Hepatocyte (in vitro differentiated cells): ENCODE measurements at regions not wholly inside any gene's neighbourhood (a gene's known extent, or its start where the extent isn't known, plus 50 kb on each side); places are given as distances from the start of the nearest gene placed in this dataset.

Source experiments
- DNase-seq: peaks from one replicate; pipeline ENCODE4 v3.0.0-alpha.2; 2016; ENCODE audit warnings: low spot score
- H2AFZ ChIP-seq: fragments of 200-600 bp; sonication (generic); 2 replicates; pipeline ENCODE4 v1.6.0; 2016; ENCODE audit warnings: antibody characterized with exemption, mild to moderate bottlenecking
- H3K27ac ChIP-seq: fragments of 200-600 bp; sonication (generic); 2 replicates; pipeline ENCODE4 v1.5.1; 2016; ENCODE audit warnings: mild to moderate bottlenecking
- H3K27me3 ChIP-seq: fragments of 200-600 bp; sonication (generic); 2 replicates; pipeline ENCODE4 v1.6.1; 2016
- H3K36me3 ChIP-seq: fragments of 200-600 bp; sonication (generic); replicated peaks from 2 replicates; pipeline ENCODE4 v1.5.1; 2016; ENCODE audit warnings: low read depth; ENCODE audit not compliant: insufficient read depth
- H3K4me1 ChIP-seq: fragments of 200-600 bp; sonication (generic); 2 replicates; pipeline ENCODE4 v1.5.1; 2016; ENCODE audit warnings: mild to moderate bottlenecking, moderate library complexity; ENCODE audit not compliant: insufficient read depth
- H3K4me2 ChIP-seq: fragments of 200-600 bp; sonication (generic); 2 replicates; pipeline ENCODE4 v1.6.0; 2016
- H3K4me3 ChIP-seq: fragments of 200-600 bp; sonication (generic); 2 replicates; pipeline ENCODE4 v1.5.1; 2016; ENCODE audit warnings: mild to moderate bottlenecking
- H3K79me2 ChIP-seq: fragments of 200-600 bp; sonication (generic); 2 replicates; pipeline ENCODE4 v1.6.0; 2017; ENCODE audit warnings: mild to moderate bottlenecking
- H3K9me2 ChIP-seq: fragments of 200-600 bp; sonication (generic); replicated peaks from 2 replicates; pipeline ENCODE4 v1.6.0; 2017; ENCODE audit warnings: mild to moderate bottlenecking; ENCODE audit not compliant: insufficient read depth
- H3K9me3 ChIP-seq: fragments of 200-600 bp; sonication (generic); 2 replicates; pipeline ENCODE4 v1.5.1; 2016; ENCODE audit warnings: low read depth, mild to moderate bottlenecking
- H4K20me1 ChIP-seq: fragments of 200-600 bp; sonication (generic); 2 replicates; pipeline ENCODE4 v1.6.0; 2016; ENCODE audit warnings: mild to moderate bottlenecking; ENCODE audit not compliant: insufficient read depth, poor library complexity, severe bottlenecking
- EZH2 ChIP-seq: fragments of 200-600 bp; sonication (generic); IDR thresholded peaks from 2 replicates; pipeline ENCODE4 v1.6.1; 2016; ENCODE audit warnings: antibody characterized with exemption, mild to moderate bottlenecking, borderline replicate concordance
- EZH2phosphoT487 ChIP-seq: fragments of 200-600 bp; sonication (generic); IDR thresholded peaks from one replicate; pipeline ENCODE4 v1.6.1; 2018; ENCODE audit warnings: antibody characterized with exemption, mild to moderate bottlenecking, low read depth, moderate library complexity; ENCODE audit not compliant: unreplicated experiment, severe bottlenecking
- WGBS: methylation state at CpG from one replicate; pipeline ENCODE4 v1.1.6; 2016; ENCODE audit warnings: low lambda C conversion rate; ENCODE audit errors: missing lambda C conversion rate; 5-methylcytosine and 5-hydroxymethylcytosine counted together
- TF ChIP-seq, protein P1 (sequence below): fragments of 200-600 bp; sonication (generic); IDR thresholded peaks from 2 replicates; pipeline ENCODE4 v1.5.1; 2016; ENCODE audit warnings: antibody characterized with exemption, mild to moderate bottlenecking; ENCODE audit not compliant: poor library complexity

DNA sequence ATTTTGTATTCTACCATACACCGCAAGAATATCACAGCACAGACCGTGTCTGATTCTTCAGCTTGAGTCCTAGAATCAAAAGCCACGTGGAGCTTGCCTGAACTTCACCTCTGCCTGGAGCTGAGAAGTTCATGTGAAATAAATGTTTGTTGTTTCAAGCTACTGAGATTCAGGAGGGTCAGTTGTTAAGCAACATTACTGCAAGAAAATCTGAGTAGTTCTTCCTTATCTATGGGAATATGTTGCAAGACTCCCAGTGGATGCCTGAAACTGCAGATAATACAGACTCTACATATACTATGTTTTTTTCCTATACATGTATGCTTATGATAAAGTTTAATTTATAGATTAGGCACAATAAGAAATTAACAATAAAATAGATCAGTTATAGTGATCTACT lies 995.3 kb downstream of the TBC1D22A start:
- Histone ChIP-seq H3K27ac (no peak overlapping the region), H3K79me2 (no peaks in the 10 kb centered on the region), H3K36me3 (no peaks in the 10 kb centered on the region), H2AFZ (no peak overlapping the region), H3K27me3 (no peaks in the 10 kb centered on the region), H4K20me1 (no peaks in the 10 kb centered on the region), H3K9me3 (no peaks in the 10 kb centered on the region), H3K4me1 (no peaks in the 10 kb centered on the region), H3K4me2 (no peak overlapping the region), H3K9me2 (no peaks in the 10 kb centered on the region), H3K4me3 (no peak overlapping the region)
- DNase-seq = peak; percentile 21
- no peak for TF ChIP-seq EZH2
- TF ChIP-seq, protein P1, sequence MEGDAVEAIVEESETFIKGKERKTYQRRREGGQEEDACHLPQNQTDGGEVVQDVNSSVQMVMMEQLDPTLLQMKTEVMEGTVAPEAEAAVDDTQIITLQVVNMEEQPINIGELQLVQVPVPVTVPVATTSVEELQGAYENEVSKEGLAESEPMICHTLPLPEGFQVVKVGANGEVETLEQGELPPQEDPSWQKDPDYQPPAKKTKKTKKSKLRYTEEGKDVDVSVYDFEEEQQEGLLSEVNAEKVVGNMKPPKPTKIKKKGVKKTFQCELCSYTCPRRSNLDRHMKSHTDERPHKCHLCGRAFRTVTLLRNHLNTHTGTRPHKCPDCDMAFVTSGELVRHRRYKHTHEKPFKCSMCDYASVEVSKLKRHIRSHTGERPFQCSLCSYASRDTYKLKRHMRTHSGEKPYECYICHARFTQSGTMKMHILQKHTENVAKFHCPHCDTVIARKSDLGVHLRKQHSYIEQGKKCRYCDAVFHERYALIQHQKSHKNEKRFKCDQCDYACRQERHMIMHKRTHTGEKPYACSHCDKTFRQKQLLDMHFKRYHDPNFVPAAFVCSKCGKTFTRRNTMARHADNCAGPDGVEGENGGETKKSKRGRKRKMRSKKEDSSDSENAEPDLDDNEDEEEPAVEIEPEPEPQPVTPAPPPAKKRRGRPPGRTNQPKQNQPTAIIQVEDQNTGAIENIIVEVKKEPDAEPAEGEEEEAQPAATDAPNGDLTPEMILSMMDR = no peak
- 49% methylated on average over 3 of the region's 3 CpGs for WGBS

DNA sequence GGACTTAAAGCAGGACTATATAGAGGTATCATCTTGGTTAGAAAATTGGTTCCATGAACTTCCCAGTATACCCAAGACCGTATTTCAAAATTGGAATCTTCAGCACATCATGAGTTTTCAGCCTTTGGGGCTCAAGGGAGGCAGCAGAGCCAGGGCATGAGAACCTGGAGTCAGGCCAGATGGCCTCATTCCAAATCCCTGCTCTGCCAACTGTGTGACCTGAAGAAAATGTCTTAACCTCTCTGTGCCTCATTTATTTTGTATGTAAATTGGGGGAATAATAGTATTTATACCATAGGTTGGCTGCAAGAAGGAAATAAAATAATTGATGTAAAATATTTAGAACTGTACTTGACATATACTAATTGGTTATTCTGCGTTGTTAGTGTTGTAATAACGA lies 987.6 kb downstream of the TBC1D22A start:
- no peaks in the 10 kb centered on the region for H3K27me3 ChIP-seq
- H3K9me3 ChIP-seq = no peaks in the 10 kb centered on the region
- H2AFZ ChIP-seq = no peak overlapping the region
- H3K4me3 ChIP-seq = no peak overlapping the region
- TF ChIP-seq EZH2phosphoT487 = no peak
- no peak for TF ChIP-seq EZH2
- TF ChIP-seq, protein P1 = no peak
- no peak for DNase-seq
- H4K20me1 ChIP-seq = no peaks in the 10 kb centered on the region
- H3K9me2 ChIP-seq = no peaks in the 10 kb centered on the region
- H3K4me2 ChIP-seq = no peak overlapping the region
- H3K79me2 ChIP-seq = no peaks in the 10 kb centered on the region
- H3K36me3 ChIP-seq = no peaks in the 10 kb centered on the region
- H3K4me1 ChIP-seq = no peaks in the 10 kb centered on the region
- H3K27ac ChIP-seq = no peak overlapping the region
- WGBS = 87% methylated on average over 3 of the region's 3 CpGs

DNA sequence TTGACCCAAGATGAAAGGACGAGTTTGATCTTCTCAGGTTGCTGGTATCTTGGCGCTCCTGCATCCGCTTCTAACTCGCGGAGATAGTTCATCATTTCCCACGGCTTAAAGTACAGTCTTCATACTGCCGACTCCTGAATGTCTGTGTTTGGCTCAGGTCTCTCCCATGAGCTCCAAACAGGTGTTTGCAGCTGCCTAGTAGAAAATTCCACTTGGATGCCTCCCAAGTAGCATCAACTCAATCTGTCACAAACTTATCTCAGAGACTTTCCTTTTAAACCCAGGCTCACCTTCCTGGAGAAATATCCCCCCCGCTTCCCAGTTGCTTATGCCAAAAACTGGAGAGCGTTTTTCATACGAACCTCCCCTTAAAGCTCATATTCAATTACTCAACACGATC lies 986.5 kb downstream of the TBC1D22A start:
- Histone ChIP-seq H2AFZ (no peak overlapping the region), H3K27ac (no peak overlapping the region), H3K4me3 (no peak overlapping the region), H3K36me3 (no peaks in the 10 kb centered on the region), H3K4me1 (no peaks in the 10 kb centered on the region), H3K9me3 (no peaks in the 10 kb centered on the region), H3K79me2 (no peaks in the 10 kb centered on the region), H4K20me1 (no peaks in the 10 kb centered on the region), H3K27me3 (no peaks in the 10 kb centered on the region), H3K9me2 (no peaks in the 10 kb centered on the region), H3K4me2 (no peak overlapping the region)
- TF ChIP-seq, protein P1 = no peak
- TF ChIP-seq EZH2 (no peak), EZH2phosphoT487 (no peak)
- WGBS = 87% methylated on average over 11 of the region's 11 CpGs
- no peak for DNase-seq

DNA sequence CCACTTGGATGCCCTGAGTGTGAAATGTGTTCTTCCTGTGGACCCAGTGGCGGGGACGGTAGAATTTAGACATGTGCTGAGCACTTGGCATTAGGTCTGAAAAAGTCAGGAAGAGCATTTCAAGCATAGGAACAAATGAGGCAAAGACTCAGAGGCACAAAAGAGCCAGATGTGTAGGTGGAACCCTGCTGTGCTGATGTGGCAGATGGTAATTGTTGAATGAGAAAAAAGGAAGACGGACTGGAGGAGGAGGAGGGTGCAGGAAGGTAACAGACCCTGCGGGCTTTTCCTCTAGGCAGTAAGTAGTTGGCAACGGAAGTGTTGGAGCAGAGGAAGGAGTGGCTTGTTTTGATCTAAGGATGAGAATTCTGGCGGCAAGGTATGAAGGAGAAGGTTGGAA lies 985.8 kb downstream of the TBC1D22A start:
- H2AFZ ChIP-seq = no peak overlapping the region
- no peak overlapping the region for H3K27ac ChIP-seq
- no peaks in the 10 kb centered on the region for H3K9me2 ChIP-seq
- no peaks in the 10 kb centered on the region for H3K79me2 ChIP-seq
- no peaks in the 10 kb centered on the region for H3K4me1 ChIP-seq
- 86% methylated on average over 6 of the region's 6 CpGs for WGBS
- no peak overlapping the region for H3K4me2 ChIP-seq
- DNase-seq = no peak
- no peaks in the 10 kb centered on the region for H4K20me1 ChIP-seq
- no peaks in the 10 kb centered on the region for H3K27me3 ChIP-seq
- TF ChIP-seq EZH2phosphoT487 (no peak), EZH2 (no peak)
- TF ChIP-seq, protein P1 = no peak
- no peak overlapping the region for H3K4me3 ChIP-seq
- no peaks in the 10 kb centered on the region for H3K36me3 ChIP-seq
- H3K9me3 ChIP-seq = no peaks in the 10 kb centered on the region
